IPS-15b (cell line): ENCODE measurements at regions not wholly inside any gene's neighbourhood (a gene's known extent, or its start where the extent isn't known, plus 50 kb on each side); places are given as distances from the start of the nearest gene placed in this dataset.

Source experiments
- H3K27me3 ChIP-seq: one replicate; pipeline ENCODE4 v1.6.1; 2013; ENCODE audit warnings: low read length; ENCODE audit not compliant: control insufficient read depth, insufficient read depth
- H3K36me3 ChIP-seq: one replicate; pipeline ENCODE4 v1.6.1; 2013; ENCODE audit warnings: low read length; ENCODE audit not compliant: control insufficient read depth, insufficient read depth
- H3K4me1 ChIP-seq: one replicate; pipeline ENCODE4 v1.6.1; 2013; ENCODE audit warnings: mild to moderate bottlenecking, low read length; ENCODE audit not compliant: control insufficient read depth, insufficient read depth
- H3K4me3 ChIP-seq: one replicate; pipeline ENCODE4 v1.5.1; 2013; ENCODE audit warnings: low read depth, low read length
- H3K9ac ChIP-seq: one replicate; pipeline ENCODE4 v1.6.1; 2013; ENCODE audit warnings: low read depth, mild to moderate bottlenecking, low read length
- H3K9me3 ChIP-seq: one replicate; pipeline ENCODE4 v1.6.1; 2013; ENCODE audit warnings: mild to moderate bottlenecking, low read length; ENCODE audit not compliant: control insufficient read depth, insufficient read depth

- Histone ChIP-seq H3K27me3 (no peaks in the 10 kb centered on the region), H3K9me3 (no peaks in the 10 kb centered on the region), H3K4me1 (no peaks in the 10 kb centered on the region), H3K4me3 (no peak overlapping the region), H3K36me3 (no peaks in the 10 kb centered on the region), H3K9ac (no peak overlapping the region)
Measured at GRCh38 chr6:104566411-104566810, 293.3 kb downstream of the HACE1 start.

- Histone ChIP-seq H3K9ac (no peak overlapping the region), H3K27me3 (no peaks in the 10 kb centered on the region), H3K4me3 (no peak overlapping the region), H3K4me1 (no peaks in the 10 kb centered on the region), H3K9me3 (no peaks in the 10 kb centered on the region), H3K36me3 (no peaks in the 10 kb centered on the region)
Measured at GRCh38 chr6:104563306-104563705, 296.4 kb downstream of the HACE1 start.

- Histone ChIP-seq H3K9ac (no peak overlapping the region), H3K9me3 (no peaks in the 10 kb centered on the region), H3K27me3 (no peaks in the 10 kb centered on the region), H3K36me3 (no peaks in the 10 kb centered on the region), H3K4me1 (no peaks in the 10 kb centered on the region), H3K4me3 (no peak overlapping the region)
Measured at GRCh38 chr6:104559435-104560202, 300.1 kb downstream of the HACE1 start.

DNA sequence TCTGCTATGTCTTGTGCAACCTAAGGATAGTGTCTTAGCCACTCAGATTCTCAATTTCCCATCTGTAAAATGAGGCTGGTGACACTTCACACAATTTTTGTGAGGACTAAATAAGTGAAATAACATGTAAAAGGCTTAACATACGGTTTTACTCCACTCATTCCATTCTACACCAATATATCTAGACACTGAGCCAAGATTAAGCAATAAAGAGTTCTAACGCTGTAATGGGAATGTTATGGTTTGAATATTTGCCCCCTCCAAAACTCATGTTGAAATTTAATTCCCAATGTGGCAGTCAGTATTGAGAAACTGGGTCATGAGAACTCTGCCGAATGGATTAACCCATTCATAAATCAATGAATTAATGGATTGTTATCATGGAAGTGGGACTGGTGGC lies 301.0 kb downstream of the HACE1 start:
- no peaks in the 10 kb centered on the region for H3K4me1 ChIP-seq
- no peak overlapping the region for H3K4me3 ChIP-seq
- no peaks in the 10 kb centered on the region for H3K36me3 ChIP-seq
- no peak overlapping the region for H3K9ac ChIP-seq
- H3K27me3 ChIP-seq = no peaks in the 10 kb centered on the region
- no peaks in the 10 kb centered on the region for H3K9me3 ChIP-seq

GRCh38 chr6:104548297-104548696 lies 311.4 kb downstream of the HACE1 start:
- Histone ChIP-seq H3K4me3 (no peak overlapping the region), H3K27me3 (no peaks in the 10 kb centered on the region), H3K9ac (no peak overlapping the region), H3K4me1 (no peaks in the 10 kb centered on the region), H3K36me3 (no peaks in the 10 kb centered on the region), H3K9me3 (no peaks in the 10 kb centered on the region)

- Histone ChIP-seq H3K27me3 (no peaks in the 10 kb centered on the region), H3K4me3 (no peak overlapping the region), H3K36me3 (no peaks in the 10 kb centered on the region), H3K9ac (no peak overlapping the region), H3K9me3 (no peaks in the 10 kb centered on the region), H3K4me1 (no peaks in the 10 kb centered on the region)
Measured at GRCh38 chr6:104541411-104541810, 318.3 kb downstream of the HACE1 start.

- H3K9me3 ChIP-seq = no peaks in the 10 kb centered on the region
- H3K4me3 ChIP-seq = no peak overlapping the region
- H3K27me3 ChIP-seq = no peaks in the 10 kb centered on the region
- no peaks in the 10 kb centered on the region for H3K36me3 ChIP-seq
- no peaks in the 10 kb centered on the region for H3K4me1 ChIP-seq
- no peak overlapping the region for H3K9ac ChIP-seq
Measured at GRCh38 chr6:104540743-104541142, 319.0 kb downstream of the HACE1 start.

DNA sequence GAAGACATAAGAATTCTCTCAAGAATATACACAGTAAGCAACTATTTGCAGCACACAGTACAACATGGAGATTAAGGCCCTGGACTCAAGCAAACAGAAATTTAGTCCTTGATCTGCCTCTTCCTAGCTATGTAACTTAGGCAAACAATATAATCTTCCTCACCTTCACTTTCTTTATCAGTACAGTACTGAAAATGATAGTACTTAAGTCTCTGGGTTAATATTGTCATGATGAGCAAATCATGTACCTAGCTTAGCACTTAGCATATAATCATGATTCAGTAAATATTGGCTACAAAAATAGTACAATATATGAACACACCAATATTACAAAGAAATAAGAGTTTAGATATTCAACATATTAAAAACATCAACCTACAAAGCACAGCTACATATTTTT lies 320.5 kb downstream of the HACE1 start:
- no peak overlapping the region for H3K9ac ChIP-seq
- no peak overlapping the region for H3K4me3 ChIP-seq
- no peaks in the 10 kb centered on the region for H3K9me3 ChIP-seq
- H3K4me1 ChIP-seq = no peaks in the 10 kb centered on the region
- H3K27me3 ChIP-seq = no peaks in the 10 kb centered on the region
- H3K36me3 ChIP-seq = no peaks in the 10 kb centered on the region

DNA sequence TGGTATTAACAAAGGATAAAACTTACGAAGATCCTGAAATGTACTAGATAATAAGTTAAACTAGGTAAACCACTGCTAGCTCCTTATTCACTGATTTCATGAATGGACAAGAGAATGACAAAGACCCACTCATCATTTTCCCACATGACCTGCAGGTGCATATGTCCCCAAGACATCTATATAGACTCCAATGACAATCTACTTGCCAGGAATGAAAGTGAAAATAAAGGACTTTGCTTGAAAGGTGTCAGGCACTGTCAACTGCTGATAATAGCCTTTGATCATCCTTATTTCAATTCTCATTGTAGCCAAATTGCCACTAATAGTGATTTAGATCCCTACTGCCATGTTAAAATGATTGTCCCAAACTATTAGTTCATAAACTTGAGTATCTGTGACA lies 321.8 kb downstream of the HACE1 start:
- no peaks in the 10 kb centered on the region for H3K36me3 ChIP-seq
- H3K9me3 ChIP-seq = no peaks in the 10 kb centered on the region
- H3K4me3 ChIP-seq = no peak overlapping the region
- H3K27me3 ChIP-seq = no peaks in the 10 kb centered on the region
- no peak overlapping the region for H3K9ac ChIP-seq
- no peaks in the 10 kb centered on the region for H3K4me1 ChIP-seq

DNA sequence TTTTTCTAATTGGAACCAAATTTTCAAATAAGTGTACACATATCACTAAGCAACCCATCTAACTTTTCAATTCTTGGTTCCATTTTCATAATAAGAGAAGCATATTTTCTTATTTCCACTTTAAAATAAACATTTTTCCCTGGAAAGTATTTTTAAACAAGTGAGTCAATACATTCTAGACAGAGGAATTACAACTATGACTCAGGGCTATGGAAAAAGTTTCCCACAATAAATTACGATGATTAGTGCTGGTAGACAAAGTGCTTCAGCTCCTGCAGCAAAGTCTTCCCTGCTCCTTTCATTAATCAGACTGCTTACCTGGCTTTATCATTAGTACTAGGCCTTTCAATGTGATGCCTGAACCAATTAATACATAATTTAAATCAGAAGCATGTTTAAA lies 322.5 kb downstream of the HACE1 start:
- Histone ChIP-seq H3K9ac (no peak overlapping the region), H3K4me3 (no peak overlapping the region), H3K27me3 (no peaks in the 10 kb centered on the region), H3K9me3 (no peaks in the 10 kb centered on the region), H3K36me3 (no peaks in the 10 kb centered on the region), H3K4me1 (no peaks in the 10 kb centered on the region)

DNA sequence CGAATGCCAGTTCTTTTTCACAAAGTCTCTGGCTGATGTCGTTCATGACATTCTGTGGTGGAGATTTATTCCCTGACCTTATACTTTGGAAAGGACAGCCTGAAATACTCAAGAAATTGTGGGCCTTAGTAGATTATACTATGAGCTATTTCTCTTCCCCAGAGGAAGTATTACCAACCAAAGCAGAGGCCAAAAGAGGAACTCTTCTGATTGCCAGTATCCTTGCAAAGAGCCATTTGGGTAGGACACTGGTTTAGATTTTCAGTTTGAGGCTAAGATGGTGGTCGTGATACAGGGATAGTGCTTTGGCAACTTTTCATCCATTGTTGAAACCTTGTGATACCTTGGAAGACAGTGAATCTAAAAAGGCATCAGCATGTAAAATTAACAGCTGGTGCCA lies 327.3 kb downstream of the HACE1 start:
- H3K4me1 ChIP-seq = no peaks in the 10 kb centered on the region
- no peaks in the 10 kb centered on the region for H3K27me3 ChIP-seq
- no peaks in the 10 kb centered on the region for H3K9me3 ChIP-seq
- H3K4me3 ChIP-seq = no peak overlapping the region
- H3K9ac ChIP-seq = no peak overlapping the region
- no peaks in the 10 kb centered on the region for H3K36me3 ChIP-seq

GRCh38 chr6:104531646-104532045 lies 328.1 kb downstream of the HACE1 start:
- Histone ChIP-seq H3K36me3 (no peaks in the 10 kb centered on the region), H3K9me3 (no peaks in the 10 kb centered on the region), H3K4me3 (no peak overlapping the region), H3K9ac (no peak overlapping the region), H3K27me3 (no peaks in the 10 kb centered on the region), H3K4me1 (no peaks in the 10 kb centered on the region)
